ENCODE measurements at regions not wholly inside any gene's neighbourhood (a gene's known extent, or its start where the extent isn't known, plus 50 kb on each side); places are given as distances from the start of the nearest gene placed in this dataset.

DNA sequence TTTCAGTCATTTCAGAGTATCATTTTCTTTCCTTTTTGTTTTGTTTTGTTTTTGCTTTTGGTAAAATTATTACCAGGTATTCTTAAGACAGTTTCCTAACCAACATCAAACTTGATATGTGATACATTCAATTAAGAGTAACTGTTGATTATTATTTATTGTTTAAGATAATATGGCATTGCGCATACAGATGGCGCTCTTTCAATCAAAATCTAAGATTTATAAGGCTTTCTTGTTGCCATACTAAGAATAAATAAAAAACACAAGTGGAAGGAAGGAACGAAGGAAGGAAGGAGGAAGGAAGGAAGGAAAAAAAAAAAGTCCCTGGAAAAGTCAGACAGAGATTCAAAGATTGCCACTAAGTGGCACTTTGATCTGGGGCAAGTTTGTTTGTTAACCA is 1308.7 kb upstream of the FAM98A start:
- Mint-ChIP-seq H3K27ac (ENCODE audit: unreplicated experiment) (no peak overlapping the region), H3K4me1 (ENCODE audit: low read depth) (no peaks in the 10 kb centered on the region), H3K27me3 (ENCODE audit: low read depth) (peaks cover 2% of the 10 kb centered on the region), H3K9me3 (ENCODE audit: low read depth) (no peaks in the 10 kb centered on the region), H3K4me3 (ENCODE audit: unreplicated experiment) (no peak overlapping the region), H3K36me3 (ENCODE audit: low read depth) (no peaks in the 10 kb centered on the region)
- TF ChIP-seq, protein P1, sequence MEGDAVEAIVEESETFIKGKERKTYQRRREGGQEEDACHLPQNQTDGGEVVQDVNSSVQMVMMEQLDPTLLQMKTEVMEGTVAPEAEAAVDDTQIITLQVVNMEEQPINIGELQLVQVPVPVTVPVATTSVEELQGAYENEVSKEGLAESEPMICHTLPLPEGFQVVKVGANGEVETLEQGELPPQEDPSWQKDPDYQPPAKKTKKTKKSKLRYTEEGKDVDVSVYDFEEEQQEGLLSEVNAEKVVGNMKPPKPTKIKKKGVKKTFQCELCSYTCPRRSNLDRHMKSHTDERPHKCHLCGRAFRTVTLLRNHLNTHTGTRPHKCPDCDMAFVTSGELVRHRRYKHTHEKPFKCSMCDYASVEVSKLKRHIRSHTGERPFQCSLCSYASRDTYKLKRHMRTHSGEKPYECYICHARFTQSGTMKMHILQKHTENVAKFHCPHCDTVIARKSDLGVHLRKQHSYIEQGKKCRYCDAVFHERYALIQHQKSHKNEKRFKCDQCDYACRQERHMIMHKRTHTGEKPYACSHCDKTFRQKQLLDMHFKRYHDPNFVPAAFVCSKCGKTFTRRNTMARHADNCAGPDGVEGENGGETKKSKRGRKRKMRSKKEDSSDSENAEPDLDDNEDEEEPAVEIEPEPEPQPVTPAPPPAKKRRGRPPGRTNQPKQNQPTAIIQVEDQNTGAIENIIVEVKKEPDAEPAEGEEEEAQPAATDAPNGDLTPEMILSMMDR (IDR thresholded peaks at IDR 0.05), result peak; percentile 20
- no peak for DNase-seq (ENCODE audit: low spot score)

DNA sequence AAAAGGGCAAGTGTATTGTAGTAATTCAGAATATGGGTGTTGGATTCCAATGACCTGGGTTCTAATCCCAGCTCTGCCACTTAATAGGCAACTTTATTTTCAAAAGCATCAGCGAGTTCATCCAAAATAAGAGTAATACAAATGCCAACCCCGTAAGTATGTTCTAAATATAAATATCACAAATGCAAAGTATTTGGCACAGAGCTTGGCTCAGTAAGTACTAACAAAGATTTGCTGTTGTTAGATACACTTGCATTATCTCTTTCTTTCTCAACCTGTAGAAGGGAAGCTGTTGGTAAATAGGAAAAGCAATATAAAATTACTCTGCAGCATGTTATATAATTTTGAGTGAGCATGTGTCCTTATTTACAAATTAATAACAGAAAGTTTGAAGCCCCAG is 1302.6 kb upstream of the FAM98A start:
- TF ChIP-seq, protein P1 (IDR thresholded peaks at IDR 0.05), result no peak

DNA sequence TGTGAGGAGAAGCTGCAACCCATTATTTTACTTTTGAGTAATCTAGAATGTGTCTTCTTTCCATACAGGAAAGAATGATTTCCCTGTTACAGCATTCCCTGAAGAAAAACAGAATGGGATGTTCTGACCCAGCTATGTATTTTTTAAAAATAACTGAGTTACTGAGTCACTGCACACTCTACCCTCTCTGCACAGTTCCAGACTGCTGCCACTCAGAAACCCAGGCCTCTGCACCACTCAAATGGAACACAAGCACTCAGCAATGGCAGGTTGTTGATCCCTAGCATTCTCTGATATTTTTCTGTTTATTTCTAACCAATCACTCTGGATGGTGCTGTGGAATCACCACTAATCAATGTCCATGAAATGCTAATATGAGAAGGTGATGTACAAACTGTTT is 1300.0 kb upstream of the FAM98A start:
- Mint-ChIP-seq H3K4me3 (ENCODE audit: unreplicated experiment) (no peak overlapping the region), H3K36me3 (ENCODE audit: low read depth) (no peaks in the 10 kb centered on the region), H3K27me3 (ENCODE audit: low read depth) (peaks cover 4% of the 10 kb centered on the region), H3K27ac (ENCODE audit: unreplicated experiment) (no peak overlapping the region), H3K4me1 (ENCODE audit: low read depth) (peaks cover 11% of the 10 kb centered on the region), H3K9me3 (ENCODE audit: low read depth) (no peaks in the 10 kb centered on the region)
- TF ChIP-seq, protein P1 (IDR thresholded peaks at IDR 0.05), result no peak
- DNase-seq (ENCODE audit: low spot score), result no peak

More for the DNA sequence above, 1302.6 kb upstream of the FAM98A start:
- peaks cover 11% of the 10 kb centered on the region for H3K4me1 Mint-ChIP-seq (ENCODE audit: low read depth)
- no peaks in the 10 kb centered on the region for H3K9me3 Mint-ChIP-seq (ENCODE audit: low read depth)
- H3K27ac Mint-ChIP-seq (ENCODE audit: unreplicated experiment), result no peak overlapping the region
- no peak overlapping the region for H3K4me3 Mint-ChIP-seq (ENCODE audit: unreplicated experiment)
- no peak for DNase-seq (ENCODE audit: low spot score)
- H3K36me3 Mint-ChIP-seq (ENCODE audit: low read depth), result no peaks in the 10 kb centered on the region
- H3K27me3 Mint-ChIP-seq (ENCODE audit: low read depth), result peaks cover 4% of the 10 kb centered on the region

DNA sequence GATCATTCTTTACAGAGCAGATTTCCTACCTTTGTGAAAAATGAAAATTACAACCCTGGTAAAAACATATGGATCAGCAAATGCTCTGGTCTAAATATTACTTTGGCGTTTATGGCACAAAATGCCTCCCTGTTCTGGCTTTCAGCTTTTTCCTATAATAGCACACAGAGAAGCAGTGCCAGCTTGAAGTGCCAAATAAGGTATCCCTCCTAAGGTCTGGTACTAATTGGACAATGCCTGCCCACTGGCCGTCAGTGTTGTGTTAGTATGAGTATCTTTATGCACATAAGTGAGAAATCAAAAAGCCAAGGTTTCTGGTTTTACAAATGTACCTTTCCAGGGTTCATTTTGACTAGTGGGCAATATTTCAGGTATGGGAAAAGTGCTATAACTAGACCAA is 1293.7 kb upstream of the FAM98A start:
- no peak overlapping the region for H3K27ac Mint-ChIP-seq (ENCODE audit: unreplicated experiment)
- H3K4me3 Mint-ChIP-seq (ENCODE audit: unreplicated experiment), result no peak overlapping the region
- TF ChIP-seq, protein P1 (IDR thresholded peaks at IDR 0.05), result no peak
- no peak for DNase-seq (ENCODE audit: low spot score)
- H3K27me3 Mint-ChIP-seq (ENCODE audit: low read depth), result peaks cover 7% of the 10 kb centered on the region
- no peaks in the 10 kb centered on the region for H3K36me3 Mint-ChIP-seq (ENCODE audit: low read depth)
- H3K9me3 Mint-ChIP-seq (ENCODE audit: low read depth), result no peaks in the 10 kb centered on the region
- H3K4me1 Mint-ChIP-seq (ENCODE audit: low read depth), result no peaks in the 10 kb centered on the region

DNA sequence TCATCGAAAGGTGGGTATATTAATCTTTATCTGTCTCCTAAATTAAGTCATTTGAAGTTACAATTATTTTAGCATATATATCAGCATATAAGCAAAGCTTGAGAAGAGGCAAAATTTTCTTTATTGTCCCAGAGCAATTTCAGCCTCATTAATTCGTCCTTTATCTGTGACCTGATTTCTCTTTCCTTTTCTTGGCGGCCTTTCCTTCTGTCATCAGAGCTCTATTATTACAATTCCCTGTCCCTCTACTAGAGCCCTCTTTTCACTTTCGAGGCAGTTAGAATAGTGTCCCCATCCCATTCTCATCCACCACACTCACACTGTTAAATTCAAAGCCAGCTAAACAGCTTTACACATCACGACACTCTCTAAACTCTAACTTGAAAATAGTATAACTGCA is 1293.2 kb upstream of the FAM98A start:
- no peaks in the 10 kb centered on the region for H3K9me3 Mint-ChIP-seq (ENCODE audit: low read depth)
- H3K27ac Mint-ChIP-seq (ENCODE audit: unreplicated experiment), result no peak overlapping the region
- no peak overlapping the region for H3K4me3 Mint-ChIP-seq (ENCODE audit: unreplicated experiment)
- TF ChIP-seq, protein P1 (IDR thresholded peaks at IDR 0.05), result no peak
- no peaks in the 10 kb centered on the region for H3K4me1 Mint-ChIP-seq (ENCODE audit: low read depth)
- H3K36me3 Mint-ChIP-seq (ENCODE audit: low read depth), result no peaks in the 10 kb centered on the region
- no peak for DNase-seq (ENCODE audit: low spot score)
- H3K27me3 Mint-ChIP-seq (ENCODE audit: low read depth), result peaks cover 7% of the 10 kb centered on the region
